ENCODE measurements at regions not wholly inside any gene's neighbourhood (a gene's known extent, or its start where the extent isn't known, plus 50 kb on each side); places are given as distances from the start of the nearest gene placed in this dataset.

DNA sequence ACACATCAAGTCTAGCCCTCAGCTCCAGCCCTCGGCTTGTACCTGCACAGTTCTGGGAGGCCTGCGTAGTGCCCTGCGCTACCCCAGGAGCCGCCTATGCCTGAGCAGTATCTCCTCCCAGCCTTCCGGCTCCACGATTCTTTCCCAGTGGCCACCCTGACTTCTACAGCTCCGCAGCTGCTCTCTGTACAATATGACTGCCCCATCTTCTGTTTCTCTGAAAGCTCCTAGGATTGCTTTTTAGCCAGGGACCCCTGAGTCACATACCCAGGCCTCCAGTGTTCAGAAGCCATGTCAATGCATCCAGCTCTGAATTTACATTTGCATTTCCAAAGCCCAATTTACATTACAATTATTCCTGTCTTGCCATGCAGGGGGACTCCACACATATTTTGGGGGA, 135.5 kb downstream of the PJA1 start:
- TF ChIP-seq GATA2 (IDR thresholded peaks at IDR 0.05; ENCODE audit: low read depth, low read length): no peak
- no peak for TF ChIP-seq GATA3 (IDR thresholded peaks at IDR 0.05; ENCODE audit: low read depth, low read length)

Measured in SH-SY5Y (cell line).